ENCODE measurements at regions not wholly inside any gene's neighbourhood (a gene's known extent, or its start where the extent isn't known, plus 50 kb on each side); places are given as distances from the start of the nearest gene placed in this dataset.

GRCh38 chr20:22315073-22315472 lies 269.3 kb downstream of the FOXA2 start:
- DNase-seq (ENCODE audit: low read depth in 2 of 2) = no peak

DNA sequence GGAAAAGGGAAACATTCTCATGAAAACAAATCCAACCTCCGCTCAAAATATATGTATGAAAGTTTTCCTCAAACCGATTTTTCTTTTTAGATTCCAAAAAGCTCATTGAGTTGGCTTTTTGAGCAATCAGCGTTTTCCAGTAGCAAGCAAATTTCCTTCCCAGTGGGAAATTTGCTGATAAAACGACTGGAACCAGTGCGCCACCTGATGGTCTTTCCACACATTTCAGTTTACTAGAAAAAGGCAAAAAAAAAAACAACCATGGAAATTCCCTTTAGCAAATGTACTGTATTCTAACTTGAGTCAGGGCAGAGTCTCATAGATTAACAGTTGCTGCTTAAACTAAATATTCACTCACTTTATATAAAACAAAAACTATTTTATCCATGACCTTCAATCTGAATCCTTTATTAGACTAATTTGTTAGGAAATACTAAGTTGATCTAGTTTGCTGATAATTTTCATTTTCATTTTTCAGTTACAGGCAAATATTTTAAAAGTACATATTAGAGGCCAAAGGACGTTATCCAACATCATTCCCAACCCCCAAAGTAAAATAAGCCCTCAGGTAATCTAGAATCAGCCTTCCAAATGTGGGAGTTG lies 271.5 kb downstream of the FOXA2 start:
- DNase-seq (ENCODE audit: low read depth in 2 of 2) = no peak

DNA sequence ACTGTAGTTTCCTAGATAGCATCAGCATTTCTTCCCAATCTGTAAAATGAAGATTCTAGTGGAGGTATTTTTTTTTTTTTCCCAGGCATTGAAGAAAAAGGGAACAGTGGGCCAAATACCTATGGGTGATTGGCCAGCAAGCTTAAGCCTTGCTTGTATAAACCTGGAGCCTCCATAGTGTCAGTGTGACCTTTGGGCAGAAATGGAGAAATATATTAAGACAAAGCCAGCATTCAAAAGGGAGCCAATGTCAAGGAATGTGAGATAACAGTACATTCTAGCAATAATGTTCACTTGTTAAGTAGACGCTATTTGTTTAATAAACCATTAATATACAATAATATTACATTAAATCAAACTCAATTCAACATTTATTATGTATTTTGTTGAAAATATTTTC lies 275.4 kb downstream of the FOXA2 start:
- DNase-seq (ENCODE audit: low read depth in 2 of 2) = no peak

DNA sequence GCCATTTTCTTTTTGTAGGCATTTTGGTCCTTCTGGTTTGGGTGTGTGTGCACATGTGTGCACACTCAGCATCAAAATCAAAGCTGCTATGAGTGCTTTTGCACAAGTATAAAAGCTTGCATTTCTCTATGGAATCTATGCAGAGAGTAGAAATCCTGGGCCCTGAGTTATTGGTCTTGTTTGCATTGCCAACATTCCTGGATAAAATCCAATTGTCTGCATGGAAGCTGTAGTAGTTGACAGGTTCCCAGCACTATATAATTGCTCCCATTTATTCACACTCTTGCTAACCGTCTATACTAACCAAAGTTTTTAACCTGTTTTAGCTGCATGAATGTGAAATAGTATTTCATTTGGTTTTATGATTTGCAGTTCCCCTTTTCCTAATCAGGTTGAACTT lies 277.0 kb downstream of the FOXA2 start:
- DNase-seq (ENCODE audit: low read depth in 2 of 2) = no peak

- no peak for DNase-seq (ENCODE audit: low read depth in 2 of 2)
Measured at GRCh38 chr20:22305381-22305780, 279.0 kb downstream of the FOXA2 start.

GRCh38 chr20:22303523-22303922 lies 280.8 kb downstream of the FOXA2 start:
- no peak for DNase-seq (ENCODE audit: low read depth in 2 of 2)

- DNase-seq (ENCODE audit: low read depth in 2 of 2) = no peak
Measured at GRCh38 chr20:22302039-22302438, 282.3 kb downstream of the FOXA2 start.

GRCh38 chr20:22293886-22294285 lies 290.5 kb downstream of the FOXA2 start:
- no peak for DNase-seq (ENCODE audit: low read depth in 2 of 2)

- DNase-seq (ENCODE audit: low read depth in 2 of 2) = no peak
Measured at GRCh38 chr20:22289442-22289841, 294.9 kb downstream of the FOXA2 start.

GRCh38 chr20:22288957-22289356 lies 295.4 kb downstream of the FOXA2 start:
- no peak for DNase-seq (ENCODE audit: low read depth in 2 of 2)

GRCh38 chr20:22288156-22288555 lies 296.2 kb downstream of the FOXA2 start:
- no peak for DNase-seq (ENCODE audit: low read depth in 2 of 2)

DNA sequence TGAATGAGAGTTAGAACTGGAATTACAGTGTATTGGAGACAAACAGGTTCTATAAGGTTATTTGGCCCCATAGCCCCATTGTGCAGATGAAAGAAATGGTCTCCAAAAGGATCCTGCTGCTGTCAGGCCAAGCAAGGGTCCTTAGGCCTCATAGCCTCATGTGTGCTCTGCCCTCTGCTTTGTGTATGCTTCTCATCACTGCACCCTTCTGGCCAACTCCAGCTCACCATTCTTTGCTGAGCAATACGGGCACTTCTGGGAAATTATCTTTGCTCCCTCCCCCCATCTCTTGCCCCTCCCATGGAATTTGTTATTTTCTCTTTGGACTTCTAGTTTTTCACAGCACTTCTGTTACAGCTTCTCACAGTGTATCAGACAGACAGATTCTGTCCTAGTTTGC lies 298.8 kb downstream of the FOXA2 start:
- DNase-seq (ENCODE audit: low read depth in 2 of 2) = no peak

DNA sequence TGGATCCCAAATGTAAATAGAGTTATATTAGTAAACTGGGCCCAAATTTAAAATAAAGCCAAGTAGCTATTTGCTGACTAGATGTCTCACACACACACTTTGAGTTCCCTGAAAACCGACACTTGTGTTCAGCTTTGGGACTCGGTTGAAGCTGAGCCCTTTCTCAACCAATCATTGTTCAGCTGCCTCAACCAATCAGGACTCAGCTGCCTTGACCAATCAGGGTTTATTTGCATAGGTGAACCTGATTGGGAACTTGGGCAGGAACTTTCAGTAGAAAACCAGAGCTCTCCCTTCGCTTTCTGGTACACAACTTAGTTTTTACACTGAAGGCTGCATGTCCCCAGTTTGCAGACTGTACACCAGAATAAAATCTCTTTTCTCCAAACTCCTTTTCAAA lies 301.7 kb downstream of the FOXA2 start:
- DNase-seq (ENCODE audit: low read depth in 2 of 2) = no peak

DNA sequence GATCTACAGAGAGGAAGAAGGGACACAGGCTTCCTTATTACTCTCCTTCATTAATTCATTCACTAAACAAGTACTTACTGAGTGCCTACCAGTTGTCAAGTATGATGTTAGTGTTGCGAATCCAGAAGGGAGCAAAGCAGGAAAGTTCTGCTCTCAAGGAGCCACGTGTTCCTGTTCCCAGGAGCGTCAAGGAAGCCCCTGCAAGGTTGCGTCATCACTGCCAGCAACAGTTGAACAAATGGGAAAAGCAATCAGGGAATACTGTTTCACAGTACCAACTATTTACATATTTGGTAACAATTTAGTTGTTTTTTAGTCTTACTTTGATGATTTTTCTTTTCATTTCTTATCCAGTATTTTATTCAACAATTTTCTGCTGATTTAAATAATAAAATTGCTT lies 310.0 kb downstream of the FOXA2 start:
- no peak for DNase-seq (ENCODE audit: low read depth in 2 of 2)

DNA sequence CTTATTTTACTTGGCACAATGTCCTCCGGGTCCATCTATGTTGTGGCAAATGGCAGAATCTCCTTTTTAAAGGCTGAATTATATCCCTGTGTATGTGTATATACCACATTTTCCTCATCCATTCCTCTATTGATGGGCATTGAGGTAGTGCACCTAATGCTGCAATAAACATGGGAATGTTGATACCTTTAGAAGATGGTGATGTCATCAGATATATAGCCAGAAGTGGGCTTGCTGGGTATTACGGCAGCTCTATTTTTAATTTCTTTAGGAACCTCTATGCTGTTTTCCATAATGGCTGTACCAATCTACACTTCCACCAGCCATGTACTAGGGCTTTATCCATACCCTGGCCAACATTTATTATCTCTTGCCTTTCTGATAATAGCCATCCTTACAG lies 315.7 kb downstream of the FOXA2 start:
- DNase-seq (ENCODE audit: low read depth in 2 of 2) = no peak

- no peak for DNase-seq (ENCODE audit: low read depth in 2 of 2)
Measured at GRCh38 chr20:22264917-22265316, 319.5 kb downstream of the FOXA2 start.

- no peak for DNase-seq (ENCODE audit: low read depth in 2 of 2)
Measured at GRCh38 chr20:22260506-22260905, 323.9 kb downstream of the FOXA2 start.

- no peak for DNase-seq (ENCODE audit: low read depth in 2 of 2)
Measured at GRCh38 chr20:22257912-22258311, 326.5 kb downstream of the FOXA2 start.

- no peak for DNase-seq (ENCODE audit: low read depth in 2 of 2)
Measured at GRCh38 chr20:22248051-22248667, 336.2 kb downstream of the FOXA2 start.

DNA sequence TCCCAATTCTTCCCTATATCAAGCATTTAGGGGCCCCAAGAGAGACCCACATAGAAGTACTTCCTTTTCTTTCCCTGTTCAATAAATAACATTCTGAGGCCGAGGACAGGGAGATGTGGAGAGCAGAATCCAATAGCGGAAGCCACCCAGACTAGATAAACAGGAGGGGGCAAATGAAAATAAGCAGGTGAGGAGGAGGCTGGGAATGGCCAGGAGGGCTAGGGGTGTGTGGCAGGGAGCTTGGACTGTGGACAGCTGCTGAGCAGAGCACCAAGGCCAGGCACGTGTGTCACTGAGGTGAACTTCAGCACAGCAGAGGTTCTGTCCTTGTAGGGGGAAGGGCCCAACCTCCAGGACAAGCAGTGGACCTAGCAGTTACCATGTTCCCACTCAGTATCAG lies 339.2 kb downstream of the FOXA2 start:
- DNase-seq (ENCODE audit: low read depth in 2 of 2) = no peak

DNA sequence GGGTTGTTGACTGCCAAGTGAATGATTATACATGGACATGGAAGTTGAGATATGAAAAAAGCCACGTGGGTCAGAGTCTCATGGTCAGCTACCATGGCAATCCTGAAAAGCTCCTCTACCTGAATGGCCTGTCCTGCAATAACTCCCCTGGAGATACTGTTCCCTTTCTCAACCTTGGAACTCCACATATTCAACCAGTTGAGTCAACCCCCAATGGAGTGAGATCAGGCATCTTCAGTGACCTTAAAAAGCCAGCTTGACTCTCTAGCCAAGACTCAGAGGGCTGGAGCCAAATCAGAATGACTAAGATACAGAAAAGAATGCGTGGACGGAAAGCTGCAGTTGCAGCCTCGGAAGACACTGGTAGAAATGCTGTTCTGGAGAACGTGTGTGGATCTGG lies 341.3 kb downstream of the FOXA2 start:
- no peak for DNase-seq (ENCODE audit: low read depth in 2 of 2)

DNA sequence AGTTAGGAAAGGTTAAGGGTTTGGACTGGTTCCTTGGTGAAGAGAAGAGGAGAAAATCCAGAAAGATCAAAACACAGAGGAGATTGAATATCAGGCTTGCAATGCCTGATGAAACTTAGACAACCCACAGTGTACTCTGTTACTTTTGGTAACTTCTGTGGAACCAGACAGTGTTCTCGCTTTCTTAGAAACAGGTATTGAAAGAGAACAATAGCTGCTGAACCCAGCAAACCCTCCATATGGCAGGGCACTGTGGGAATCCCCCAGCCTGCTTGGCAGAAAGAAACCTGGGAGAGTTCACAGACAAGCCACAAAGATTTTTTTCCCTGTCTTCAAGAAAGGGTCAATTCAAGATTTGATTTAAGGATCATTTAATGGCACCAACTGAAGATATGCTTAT lies 342.8 kb downstream of the FOXA2 start:
- DNase-seq (ENCODE audit: low read depth in 2 of 2) = no peak

DNA sequence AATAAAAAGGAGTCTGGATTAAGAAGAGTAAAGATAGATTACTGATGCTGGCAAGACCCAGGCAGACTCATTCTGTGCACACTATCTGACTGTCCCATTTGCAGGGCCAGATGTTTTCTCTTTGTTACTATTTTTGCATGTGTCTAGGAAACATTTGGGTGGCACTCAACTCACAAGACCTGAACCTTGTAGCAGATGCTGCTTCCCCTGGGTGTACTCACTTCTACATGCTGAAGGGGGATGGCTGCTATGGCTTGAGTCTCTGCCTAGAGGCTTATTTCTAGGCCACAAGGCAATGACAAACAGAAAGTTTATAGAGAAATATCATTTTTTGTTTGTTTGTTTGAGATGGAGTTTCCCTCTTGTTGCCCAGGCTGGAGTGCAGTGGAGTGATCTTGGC lies 351.4 kb downstream of the FOXA2 start:
- DNase-seq (ENCODE audit: low read depth in 2 of 2) = no peak

- no peak for DNase-seq (ENCODE audit: low read depth in 2 of 2)
Measured at GRCh38 chr20:22232473-22232872, 351.9 kb downstream of the FOXA2 start.

Data from stimulated activated CD8-positive, alpha-beta memory T cell treated with anti-CD3 and anti-CD28 coated beads, Interleukin-7, amount 100 ng/mL, for 4 hours (primary cell).